Fibroblast of the conjunctiva (primary cell): ENCODE measurements at regions not wholly inside any gene's neighbourhood (a gene's known extent, or its start where the extent isn't known, plus 50 kb on each side); places are given as distances from the start of the nearest gene placed in this dataset.

Source experiments
- DNase-seq: peaks from one replicate; pipeline ENCODE4 v3.0.0-alpha.2; 2010; ENCODE audit warnings: low read depth

DNA sequence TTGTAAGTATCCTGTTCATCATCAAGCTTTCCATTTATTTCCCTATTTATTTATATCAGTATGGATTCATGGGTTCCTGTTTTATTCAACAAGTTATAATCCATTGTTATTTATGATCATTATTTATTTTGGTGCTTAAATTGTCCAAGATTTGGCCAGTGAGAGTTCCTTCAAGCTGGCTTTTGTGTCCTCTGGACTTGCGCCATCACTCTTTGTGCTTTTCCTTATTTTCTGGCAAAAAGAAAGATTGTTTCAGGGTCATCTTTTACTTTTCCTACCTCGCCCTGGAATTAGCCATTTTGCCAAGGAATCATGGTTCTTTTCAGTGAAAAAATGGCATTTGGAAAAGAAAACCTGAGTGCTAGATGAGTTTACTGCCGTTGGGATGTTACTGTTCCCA, 193.4 kb downstream of the ADAMTS15 start:
- no peak for DNase-seq

DNA sequence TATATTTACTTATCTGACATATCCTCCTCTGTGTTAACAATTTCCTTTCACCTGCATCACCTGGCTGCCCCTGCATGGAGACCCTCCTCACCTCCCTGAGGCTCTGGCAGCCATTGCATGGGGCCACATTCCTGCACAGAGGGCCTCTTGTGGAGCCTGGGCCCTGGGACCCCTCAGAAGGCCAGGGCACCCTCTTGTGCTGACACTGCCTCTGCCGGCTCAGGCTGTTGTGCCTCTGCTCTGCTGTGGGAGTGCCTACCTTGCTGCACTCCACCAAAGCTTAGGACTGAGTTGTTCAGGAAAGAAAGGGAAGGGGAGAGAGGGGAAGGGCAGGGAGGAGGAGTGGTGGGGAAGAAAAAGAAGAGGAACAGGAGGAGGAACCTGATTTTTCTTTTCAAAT, 194.5 kb downstream of the ADAMTS15 start:
- DNase-seq = no peak

DNA sequence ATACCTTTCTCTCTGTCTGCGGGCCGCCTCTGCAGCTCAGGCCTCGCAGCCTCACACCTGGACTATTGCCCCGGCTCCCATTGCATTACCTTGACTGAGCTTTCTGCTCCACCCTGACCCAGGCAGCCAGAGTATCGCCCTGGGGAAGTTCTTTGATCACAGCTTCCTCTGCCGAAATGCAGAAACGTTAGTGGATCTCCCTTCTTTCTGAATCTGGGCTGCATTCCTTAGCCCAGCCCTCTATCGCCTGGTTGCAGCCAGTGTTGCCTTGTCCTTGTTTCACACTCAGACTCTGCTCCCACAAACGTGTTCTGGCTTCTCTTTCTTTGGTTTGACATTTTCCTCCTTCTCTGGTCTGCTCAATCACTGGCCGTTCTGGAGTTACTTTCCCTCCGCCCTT, 195.7 kb downstream of the ADAMTS15 start:
- DNase-seq = no peak

DNA sequence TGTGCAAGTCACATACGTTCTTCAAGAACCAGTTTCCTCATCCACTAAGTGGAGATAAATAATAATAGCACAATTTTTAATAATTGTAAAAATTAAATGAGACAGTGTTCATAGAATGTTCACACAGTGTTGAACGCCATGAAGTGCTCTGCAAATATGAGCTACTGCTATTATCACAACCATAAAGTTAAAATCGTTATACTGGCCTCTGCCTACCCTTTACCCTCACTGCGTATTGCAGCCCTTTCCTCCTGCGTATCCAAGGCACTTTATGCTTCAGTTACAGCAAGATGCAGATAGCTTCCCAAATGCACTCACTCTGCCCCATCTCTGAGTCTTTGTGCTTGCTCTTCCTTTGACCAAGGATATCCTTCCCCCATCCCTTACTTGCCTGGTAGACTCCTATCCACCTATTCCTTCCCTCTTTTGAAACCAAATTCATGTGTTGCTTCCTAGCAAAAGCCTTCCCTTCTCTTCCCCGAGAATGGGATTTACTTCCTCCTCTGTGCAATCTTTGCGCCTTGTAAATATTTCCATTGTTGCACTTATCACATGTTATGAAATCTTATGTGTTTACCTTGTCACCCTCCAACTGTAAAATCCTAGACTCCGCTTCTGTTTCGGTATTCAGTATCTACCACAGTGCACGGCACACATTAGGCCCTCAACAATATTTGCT, 196.9 kb downstream of the ADAMTS15 start:
- no peak for DNase-seq

DNA sequence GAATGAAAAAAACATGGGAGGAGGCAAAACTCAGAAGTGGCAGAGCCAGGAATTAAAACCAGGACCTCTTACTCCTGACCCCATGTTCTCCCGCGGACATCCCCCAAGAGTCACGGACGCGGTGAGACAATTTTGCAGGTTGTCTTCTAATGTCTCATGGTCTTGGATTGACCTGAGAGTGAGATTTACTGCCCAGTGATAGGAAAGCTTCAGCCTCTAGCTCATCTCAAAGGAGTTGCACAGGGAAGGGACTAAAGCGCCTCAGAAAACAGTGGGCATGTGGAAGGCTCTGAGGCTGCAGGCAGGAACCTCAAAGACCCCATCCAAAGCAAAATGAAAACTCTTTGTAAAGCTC, 197.4 kb downstream of the ADAMTS15 start:
- DNase-seq = no peak

DNA sequence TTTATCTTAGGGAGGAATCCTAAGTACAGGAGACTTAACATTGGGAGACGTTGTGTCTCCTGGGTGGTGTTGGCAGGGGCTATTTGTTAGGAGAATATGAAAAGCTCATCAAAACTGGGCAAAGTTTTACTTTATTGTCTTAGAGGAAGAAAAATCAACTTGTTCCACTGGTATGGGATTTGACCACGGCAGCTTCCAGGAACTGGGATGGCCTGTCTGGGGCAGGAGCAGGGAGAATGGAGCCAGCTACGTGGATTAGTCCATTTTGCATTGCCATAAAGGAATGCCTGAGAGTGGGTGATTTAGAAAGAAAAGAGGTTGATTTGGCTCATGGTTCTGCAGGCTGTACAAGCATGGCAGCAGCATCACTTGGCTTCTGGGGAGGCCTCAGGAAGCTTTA, 198.4 kb downstream of the ADAMTS15 start:
- DNase-seq = no peak

DNA sequence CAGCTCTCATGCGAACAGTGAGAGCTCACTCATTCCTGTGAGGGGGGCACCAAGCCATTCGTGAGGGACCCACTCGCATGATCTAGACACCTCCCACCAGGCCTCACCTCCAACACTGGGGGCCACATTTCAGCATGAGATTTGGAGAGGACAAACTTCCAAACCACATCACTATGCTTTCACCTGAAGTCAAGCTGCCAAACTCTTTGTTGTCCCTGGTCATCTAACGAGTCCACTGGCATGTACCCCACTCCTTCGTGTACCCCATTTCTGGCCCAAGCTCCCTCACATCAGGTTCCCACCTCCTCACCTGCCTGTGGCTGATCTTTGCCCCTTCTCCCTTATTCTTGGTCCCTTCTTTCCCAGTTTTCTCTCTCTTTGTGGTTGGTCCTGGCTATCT, 198.9 kb downstream of the ADAMTS15 start:
- no peak for DNase-seq

DNA sequence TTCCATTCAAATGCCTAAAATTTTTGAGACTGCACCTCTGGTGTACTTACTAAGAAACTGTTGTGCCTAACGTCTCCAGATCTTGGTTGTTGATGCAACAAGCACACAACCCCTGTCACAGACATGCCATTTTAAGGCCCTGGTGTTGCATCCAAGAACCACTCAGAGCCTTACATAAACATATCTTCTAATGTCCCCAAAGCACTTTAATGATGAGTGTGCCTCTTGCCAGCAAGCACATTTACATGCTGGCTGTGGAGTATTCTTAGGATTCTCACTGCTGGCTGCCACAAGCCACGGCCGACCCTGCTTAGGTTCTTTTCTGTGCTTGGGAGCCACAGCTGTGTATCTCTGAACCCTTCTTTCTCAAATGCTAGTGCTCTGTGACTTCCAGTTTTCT, 201.4 kb downstream of the ADAMTS15 start:
- DNase-seq = no peak

DNA sequence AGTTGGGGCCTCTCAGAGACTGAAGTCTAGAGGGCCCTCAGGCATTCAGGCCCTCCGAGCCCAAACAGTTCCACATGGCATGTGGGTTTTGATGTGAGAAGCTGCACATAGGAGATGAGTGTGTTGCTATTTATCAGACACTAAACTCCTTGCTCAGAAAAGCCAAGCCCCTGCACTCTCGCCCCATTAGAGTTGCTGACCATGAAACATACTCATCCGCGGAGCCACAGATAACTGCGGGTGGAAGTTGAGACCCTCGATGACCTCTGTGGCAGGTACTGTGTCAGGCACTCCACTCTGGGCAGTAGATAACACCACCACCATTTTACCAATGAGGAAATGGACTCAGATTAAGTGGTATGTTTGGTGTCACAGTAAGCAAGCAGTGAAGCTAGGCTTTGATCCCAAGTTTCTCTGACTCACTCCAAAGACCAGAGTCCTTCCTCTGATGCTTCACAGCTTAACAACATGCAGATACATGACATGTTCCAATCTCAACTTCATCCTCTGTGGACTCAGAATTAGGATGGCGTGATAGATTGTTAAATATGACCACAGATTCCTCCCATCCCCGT, 202.1 kb downstream of the ADAMTS15 start:
- DNase-seq = no peak

DNA sequence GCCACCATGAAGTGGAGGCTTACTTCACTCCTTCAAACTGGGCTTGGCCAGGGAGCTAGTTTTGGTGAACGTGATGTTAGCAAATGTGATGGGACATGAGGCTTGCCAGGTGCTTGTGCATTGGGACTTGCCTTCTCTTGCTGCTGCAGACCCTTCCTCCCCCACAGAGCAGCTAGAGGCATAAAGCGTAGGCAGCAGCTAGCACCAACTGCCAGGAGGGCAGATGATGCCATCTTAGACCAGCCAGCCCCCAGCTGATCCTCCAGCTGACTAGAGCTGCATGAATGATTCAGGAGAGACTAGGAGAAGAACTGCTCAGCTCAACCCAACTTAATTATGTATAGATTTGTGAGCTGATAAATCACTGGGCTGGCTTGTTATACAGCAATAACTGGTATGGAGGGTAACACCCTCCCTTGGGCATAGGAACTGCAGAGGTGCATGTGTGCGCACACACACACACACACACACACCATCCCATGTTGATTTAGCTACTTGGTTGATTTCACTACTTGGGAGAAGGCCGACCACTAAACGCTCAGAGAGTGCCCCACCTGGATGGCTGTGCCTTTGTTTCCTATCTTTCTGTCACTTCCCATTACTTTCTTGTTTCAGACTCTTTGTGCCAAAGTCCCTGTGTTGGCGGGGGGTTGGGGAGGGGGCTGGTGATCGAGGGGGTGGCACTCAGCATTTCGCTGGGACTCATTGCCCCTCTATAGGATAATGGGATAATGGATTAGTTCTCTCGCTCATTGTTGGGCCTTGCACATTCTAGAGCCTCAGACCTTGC, 202.8 kb downstream of the ADAMTS15 start:
- no peak for DNase-seq

DNA sequence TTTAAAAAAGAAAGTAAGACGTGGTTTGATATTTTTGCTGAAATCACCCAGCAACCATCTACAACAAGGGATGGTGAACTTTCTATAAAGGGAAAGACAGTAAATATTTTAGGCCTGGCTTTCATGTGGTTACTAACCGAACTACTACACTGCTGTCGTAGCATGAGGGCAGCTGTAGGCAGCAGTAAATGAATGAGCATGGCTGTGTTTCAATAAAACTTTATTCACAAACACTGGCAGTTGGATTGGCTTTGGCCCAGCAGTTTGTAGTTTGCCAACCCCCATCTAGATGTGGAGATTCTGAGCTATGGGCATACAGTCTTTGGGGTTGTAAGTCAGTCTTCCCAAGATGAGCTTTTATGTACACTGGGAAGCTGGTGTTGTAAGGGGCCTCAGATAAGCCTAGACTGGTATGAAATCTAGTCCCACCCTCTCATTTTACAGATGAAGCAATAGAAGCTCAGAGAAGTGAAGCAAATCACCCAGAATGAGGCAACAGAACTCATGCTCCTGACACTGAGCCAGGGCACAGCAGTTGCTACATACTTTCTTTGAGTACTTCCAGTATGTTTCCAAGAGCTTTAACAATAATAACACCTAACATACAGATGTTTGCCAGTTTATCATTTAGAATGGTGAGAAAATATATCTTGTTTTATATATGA, 204.4 kb downstream of the ADAMTS15 start:
- peak; percentile 98 for DNase-seq

DNA sequence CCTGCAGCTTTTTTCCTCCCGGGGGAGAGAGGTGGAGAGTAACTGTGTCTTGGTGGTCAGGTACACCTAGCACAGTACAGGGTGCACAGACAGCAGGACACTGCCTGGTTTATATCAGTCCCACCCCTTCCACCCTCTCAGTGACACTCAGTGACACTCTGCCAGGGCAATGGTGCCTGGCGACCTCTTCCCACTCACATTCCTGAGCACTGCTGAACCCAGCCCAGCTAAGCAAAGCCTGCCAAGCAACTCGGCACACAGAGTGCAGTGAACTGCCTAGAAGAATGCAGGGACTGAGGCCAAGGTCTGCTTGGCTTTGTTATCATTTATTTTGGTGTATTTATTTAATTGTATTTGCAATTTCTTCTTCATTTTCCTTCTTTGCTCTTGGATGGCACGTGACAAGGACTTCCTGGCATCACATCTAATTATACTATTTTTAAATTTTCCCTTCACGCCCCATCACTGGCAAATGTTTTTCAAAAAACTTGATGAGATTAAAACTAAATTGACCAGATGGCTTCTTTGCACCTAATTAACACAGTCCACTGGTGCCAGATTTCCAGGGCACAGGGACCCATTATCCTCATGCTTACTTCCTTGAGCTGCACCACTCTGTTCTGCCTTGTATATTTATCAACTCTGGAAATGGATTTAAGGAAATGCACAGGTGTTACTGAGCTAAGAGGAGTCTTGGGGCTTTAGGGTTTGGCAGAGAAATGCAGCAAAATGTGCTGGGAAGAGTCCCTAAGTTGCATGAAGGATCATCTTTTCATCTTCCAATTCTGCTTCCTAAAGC, 205.6 kb downstream of the ADAMTS15 start:
- peak; percentile 65 for DNase-seq

DNA sequence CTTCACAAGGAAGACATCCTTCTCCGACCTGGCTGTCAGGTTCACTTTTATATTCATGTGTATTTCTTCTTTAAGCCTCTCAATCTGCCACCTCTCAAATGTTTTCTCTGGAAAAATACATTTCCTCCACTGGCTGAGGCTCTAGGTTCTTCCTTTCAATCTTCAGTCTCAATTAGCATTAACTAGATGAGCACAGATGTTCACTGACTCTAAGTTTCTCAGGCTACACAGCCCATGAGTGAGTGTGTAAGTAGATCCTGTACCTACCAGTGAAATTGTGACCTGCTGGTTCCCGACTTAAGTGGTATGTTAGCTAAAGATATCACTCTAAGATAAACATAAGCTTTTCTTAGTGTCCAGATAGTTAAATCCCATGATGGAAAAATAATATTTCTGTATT, 206.9 kb downstream of the ADAMTS15 start:
- DNase-seq = no peak

DNA sequence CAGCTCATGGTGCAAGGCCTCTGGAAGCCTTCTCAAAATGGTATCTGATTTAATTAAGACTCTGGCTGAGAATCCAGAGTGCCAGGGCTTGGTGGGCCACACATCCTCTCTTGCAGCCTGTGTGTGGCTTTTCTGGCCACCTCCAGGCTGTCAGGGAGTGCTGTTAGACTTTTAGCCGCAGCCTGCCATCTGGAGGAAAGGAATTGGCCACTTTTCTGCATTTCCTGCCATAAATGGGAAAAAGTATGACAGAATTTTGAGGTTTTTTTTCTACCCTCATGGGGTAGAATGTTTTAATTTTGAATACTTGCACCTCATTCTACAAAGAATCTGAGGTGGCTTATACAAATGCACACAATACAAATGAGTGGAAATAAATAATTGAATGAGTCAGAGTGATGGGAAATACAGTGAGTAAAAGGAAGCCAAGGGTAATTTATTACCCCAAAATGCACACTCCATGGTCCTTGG, 218.4 kb downstream of the ADAMTS15 start:
- DNase-seq = no peak

DNA sequence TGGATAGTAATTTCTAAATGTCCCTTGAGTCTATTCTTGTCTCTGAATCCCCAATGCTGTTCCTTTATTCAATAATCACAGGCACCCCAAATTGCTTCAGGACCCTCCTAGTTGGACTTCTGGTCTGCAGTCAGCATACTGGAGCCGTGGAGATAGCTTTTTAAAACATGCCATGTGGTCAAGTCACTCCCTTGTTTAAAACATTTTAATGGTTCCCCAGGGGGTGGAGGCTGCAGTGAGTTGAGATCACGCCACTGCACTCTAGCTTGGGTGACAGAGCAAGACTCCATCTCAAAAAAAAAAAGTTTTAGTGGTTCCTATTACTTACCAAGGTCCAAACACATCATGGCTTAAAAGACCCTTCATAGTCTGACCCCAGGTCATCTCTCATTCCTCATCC, 220.3 kb downstream of the ADAMTS15 start:
- DNase-seq = no peak

DNA sequence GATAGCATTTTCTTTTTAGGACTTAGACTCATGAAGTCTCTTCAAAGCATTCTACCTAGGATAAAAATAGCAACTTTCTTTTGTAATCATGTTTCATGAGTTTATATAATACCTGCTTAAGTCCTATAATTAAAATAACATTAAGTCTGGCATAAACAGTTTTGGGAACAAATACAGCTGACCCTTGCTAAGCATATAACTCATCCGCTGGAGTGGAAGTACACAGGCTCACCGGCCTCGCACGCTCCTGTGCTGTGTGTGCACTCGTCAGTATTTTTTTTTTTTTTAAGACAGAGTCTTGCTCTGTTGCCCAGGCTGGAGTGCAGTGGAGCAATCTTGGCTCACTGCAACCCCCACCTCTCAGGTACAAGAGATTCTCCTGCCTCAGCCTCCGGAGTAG, 221.8 kb downstream of the ADAMTS15 start:
- DNase-seq = no peak

DNA sequence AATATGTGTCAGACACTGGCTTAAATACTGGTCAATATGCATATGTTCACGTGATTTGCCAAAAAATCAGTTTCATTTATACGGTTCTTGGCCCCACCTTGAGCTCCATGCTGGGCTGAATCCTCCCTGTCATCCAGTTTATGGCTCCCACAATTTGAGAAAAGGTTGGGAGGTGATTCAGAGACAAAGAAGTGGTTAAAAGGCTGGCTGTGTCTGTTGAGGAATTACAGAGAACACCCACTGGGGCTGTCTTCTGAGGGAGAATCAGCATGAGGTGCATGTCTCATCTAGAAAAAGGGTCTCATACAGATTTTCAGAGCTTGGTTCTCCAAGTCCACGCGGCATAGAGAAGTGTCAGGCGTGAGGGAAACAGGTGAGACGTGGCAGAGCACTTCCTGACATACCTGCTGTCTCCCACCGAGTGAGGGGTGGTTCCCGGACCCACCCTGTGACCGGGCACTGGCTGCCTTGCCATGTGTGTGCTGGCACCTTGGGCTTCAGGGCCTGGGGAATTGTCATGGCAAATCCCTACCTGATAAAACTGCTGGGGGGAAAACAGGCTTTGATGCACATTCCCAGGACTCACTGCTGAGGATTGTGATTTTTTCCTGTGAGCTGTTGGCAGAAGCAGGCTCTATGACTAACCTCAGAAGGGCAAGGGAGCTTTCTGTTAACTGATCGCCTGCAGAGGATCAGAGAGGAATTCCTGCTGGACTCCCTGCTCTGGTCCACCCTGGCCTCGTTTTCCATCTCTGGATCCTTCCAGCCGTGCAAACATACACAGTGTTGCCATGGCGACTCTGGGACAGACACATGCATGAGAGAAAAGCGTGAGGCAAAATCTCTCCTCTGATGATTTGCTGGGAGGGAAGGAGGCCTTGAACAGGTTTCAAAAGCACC, 223.6 kb downstream of the ADAMTS15 start:
- DNase-seq = peak; percentile 84

DNA sequence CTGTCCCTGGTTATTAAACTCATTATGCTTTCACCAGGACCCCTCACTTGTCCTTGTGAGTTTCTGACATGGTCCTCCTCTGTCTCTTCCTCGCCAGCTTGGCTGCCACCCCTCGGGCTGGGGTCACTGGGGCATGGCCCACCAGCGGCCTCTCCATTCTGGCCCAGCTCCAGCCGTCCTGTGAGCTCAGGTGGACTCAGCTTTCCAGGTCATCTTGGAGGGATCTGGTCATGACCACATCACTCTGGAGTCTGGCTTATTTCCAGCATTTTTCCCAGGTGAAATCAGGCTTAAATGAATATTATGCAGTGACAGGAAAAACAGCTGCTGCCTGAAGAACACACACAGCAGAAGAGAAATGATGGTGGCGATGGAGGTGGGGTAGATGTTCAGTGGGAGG, 224.5 kb downstream of the ADAMTS15 start:
- no peak for DNase-seq

DNA sequence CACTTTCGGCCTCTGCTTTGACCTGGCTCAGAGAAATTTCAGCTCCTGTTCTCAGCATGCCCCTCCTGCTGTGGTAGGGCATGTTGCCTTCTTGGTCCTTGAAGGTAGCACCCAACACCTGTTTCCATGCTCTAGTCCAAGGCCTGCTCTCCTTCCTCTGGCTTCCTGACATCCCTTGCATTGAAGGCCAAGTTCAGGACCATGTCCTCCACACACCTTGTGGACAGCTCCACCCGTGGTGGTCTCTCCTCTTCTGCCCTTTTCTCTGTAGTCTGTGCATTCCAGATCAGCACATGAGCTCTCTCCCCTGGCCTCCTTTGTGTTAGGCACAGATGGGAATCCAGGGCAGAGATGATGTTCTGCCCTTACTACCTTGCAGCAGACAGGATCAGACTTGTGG, 225.3 kb downstream of the ADAMTS15 start:
- DNase-seq = no peak

DNA sequence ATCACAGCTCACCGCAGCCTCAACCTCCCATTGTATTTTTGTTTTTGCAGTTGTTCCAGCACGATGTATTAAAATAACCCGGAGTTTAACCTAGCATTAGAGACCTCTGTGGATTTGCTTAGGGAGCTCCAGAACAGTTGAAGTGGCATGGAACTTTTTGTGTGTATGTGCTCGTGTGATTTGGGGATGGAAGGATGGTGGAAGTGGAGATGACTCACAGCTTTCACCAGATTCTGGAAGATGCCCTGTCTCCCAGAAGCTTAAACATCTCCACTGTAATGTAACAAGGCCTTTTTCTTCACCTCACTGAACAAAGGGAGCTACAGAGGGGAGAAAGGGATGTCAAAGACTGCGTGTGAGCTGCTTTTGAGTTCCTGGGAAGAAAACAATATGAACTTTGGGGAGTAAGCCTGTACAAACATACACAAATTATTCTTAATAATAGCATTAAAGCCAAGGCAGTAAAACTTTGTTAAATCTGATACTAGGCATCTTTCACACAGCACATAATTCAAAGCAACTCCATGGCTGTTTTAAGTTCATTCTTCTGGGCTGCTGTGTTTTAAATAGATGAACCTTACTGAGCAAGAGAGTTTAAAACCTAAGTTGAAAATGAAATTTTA, 226.4 kb downstream of the ADAMTS15 start:
- DNase-seq = no peak
